ENCODE measurements at regions not wholly inside any gene's neighbourhood (a gene's known extent, or its start where the extent isn't known, plus 50 kb on each side); places are given as distances from the start of the nearest gene placed in this dataset.

GRCh38 chr9:88814577-88814976 lies 176.7 kb upstream of the S1PR3 start:
- TF ChIP-seq CTCF (IDR thresholded peaks at IDR 0.05; ENCODE audit: low read depth, low read length) (no peak), EZH2phosphoT487 (IDR thresholded peaks at IDR 0.05; ENCODE audit: low read depth) (no peak)
